Left ventricle myocardium inferior (tissue), 1 donor: ENCODE measurements at regions not wholly inside any gene's neighbourhood (a gene's known extent, or its start where the extent isn't known, plus 50 kb on each side); places are given as distances from the start of the nearest gene placed in this dataset.

Experiments used
- DNase-seq: peaks from one replicate; pipeline ENCODE4 v3.0.0-alpha.2; 2020
- H3K27ac ChIP-seq: fragments of 200-600 bp; replicated peaks from 2 replicates; pipeline ENCODE4 v1.8.0; 2021
- H3K27me3 ChIP-seq: fragments of 200-600 bp; 2 replicates; pipeline ENCODE4 v1.8.0; 2021; ENCODE audit warnings: low read depth
- H3K36me3 ChIP-seq: fragments of 200-600 bp; 2 replicates; pipeline ENCODE4 v1.8.0; 2021
- H3K4me1 ChIP-seq: fragments of 200-600 bp; 2 replicates; pipeline ENCODE4 v1.8.0; 2021
- H3K4me3 ChIP-seq: fragments of 200-600 bp; 2 replicates; pipeline ENCODE4 v1.8.0; 2021; ENCODE audit warnings: mild to moderate bottlenecking, moderate library complexity
- H3K9me3 ChIP-seq: fragments of 200-600 bp; replicated peaks from 2 replicates; pipeline ENCODE4 v1.8.0; 2021
- CTCF ChIP-seq: fragments of 200-600 bp; IDR thresholded peaks from 2 replicates; pipeline ENCODE4 v1.8.0; 2021; ENCODE audit warnings: antibody characterized with exemption, mild to moderate bottlenecking, borderline replicate concordance
- intact Hi-C: fragments of 100-400 bp; cut with micrococcal nuclease; formaldehyde crosslinking; loops from one replicate; pipeline ENCODE4 v1.11.0; 2022
- donor health status: DM: no; HTN: yes; CAD: no; lungs with severe emphysema.

- TF ChIP-seq CTCF, result no peak
- DNase-seq, result no peak
- intact Hi-C loops, result no loop called here
- Histone ChIP-seq H3K27ac (no peak overlapping the region), H3K27me3 (no peaks in the 10 kb centered on the region), H3K4me1 (no peaks in the 10 kb centered on the region), H3K36me3 (no peaks in the 10 kb centered on the region), H3K9me3 (no peaks in the 10 kb centered on the region), H3K4me3 (no peak overlapping the region)
Observed at GRCh38 chr9:115300116-115300515, 182.2 kb upstream of the TNC start.

- no peak for DNase-seq
- no peaks in the 10 kb centered on the region for H3K27me3 ChIP-seq
- H3K9me3 ChIP-seq, result no peaks in the 10 kb centered on the region
- H3K27ac ChIP-seq, result no peak overlapping the region
- no peak overlapping the region for H3K4me3 ChIP-seq
- intact Hi-C loops, result no loop called here
- H3K4me1 ChIP-seq, result no peaks in the 10 kb centered on the region
- no peak for TF ChIP-seq CTCF
- H3K36me3 ChIP-seq, result no peaks in the 10 kb centered on the region
Observed at GRCh38 chr9:115300874-115301273, 182.9 kb upstream of the TNC start.

GRCh38 chr9:115301581-115301980 is 183.6 kb upstream of the TNC start:
- H3K4me3 ChIP-seq, result no peak overlapping the region
- intact Hi-C loops, result no loop called here
- no peak for DNase-seq
- H3K4me1 ChIP-seq, result no peaks in the 10 kb centered on the region
- no peaks in the 10 kb centered on the region for H3K36me3 ChIP-seq
- no peak overlapping the region for H3K27ac ChIP-seq
- TF ChIP-seq CTCF, result no peak
- H3K27me3 ChIP-seq, result no peaks in the 10 kb centered on the region
- H3K9me3 ChIP-seq, result no peaks in the 10 kb centered on the region

- TF ChIP-seq CTCF, result no peak
- H3K9me3 ChIP-seq, result no peaks in the 10 kb centered on the region
- no peak overlapping the region for H3K27ac ChIP-seq
- no peaks in the 10 kb centered on the region for H3K36me3 ChIP-seq
- H3K27me3 ChIP-seq, result no peaks in the 10 kb centered on the region
- no peak overlapping the region for H3K4me3 ChIP-seq
- intact Hi-C loops, result no loop called here
- no peaks in the 10 kb centered on the region for H3K4me1 ChIP-seq
- no peak for DNase-seq
Observed at GRCh38 chr9:115305543-115305942, 187.6 kb upstream of the TNC start.

- Histone ChIP-seq H3K4me1 (no peaks in the 10 kb centered on the region), H3K9me3 (peaks cover 5% of the 10 kb centered on the region), H3K4me3 (no peak overlapping the region), H3K27me3 (no peaks in the 10 kb centered on the region), H3K36me3 (no peaks in the 10 kb centered on the region), H3K27ac (no peak overlapping the region)
- TF ChIP-seq CTCF, result no peak
- DNase-seq, result no peak
- intact Hi-C loops, result no loop called here
Observed at GRCh38 chr9:115306865-115307264, 188.9 kb upstream of the TNC start.

- Histone ChIP-seq H3K9me3 (peaks cover 24% of the 10 kb centered on the region), H3K4me1 (no peaks in the 10 kb centered on the region), H3K4me3 (no peak overlapping the region), H3K27ac (no peak overlapping the region), H3K36me3 (no peaks in the 10 kb centered on the region), H3K27me3 (no peaks in the 10 kb centered on the region)
- DNase-seq, result no peak
- intact Hi-C loops, result no loop called here
- no peak for TF ChIP-seq CTCF
Observed at GRCh38 chr9:115313545-115313944, 195.6 kb upstream of the TNC start.
